Fibroblast of villous mesenchyme (primary cell): ENCODE measurements at regions not wholly inside any gene's neighbourhood (a gene's known extent, or its start where the extent isn't known, plus 50 kb on each side); places are given as distances from the start of the nearest gene placed in this dataset.
"Not testable (repeated sequence)": the region's sequence is repeated elsewhere in the genome, so short reads cannot be mapped to it uniquely, and the experiment has no call there.

Experiments used
- DNase-seq: peaks from one replicate; pipeline ENCODE4 v3.0.0-alpha.2; 2010; ENCODE audit warnings: low read depth
- H3K4me3 ChIP-seq: 2 replicates; pipeline ENCODE4 v1.5.1; 2011; ENCODE audit warnings: low read depth, mild to moderate bottlenecking, low read length
- TF ChIP-seq, protein P1 (sequence below): IDR thresholded peaks from 2 replicates; pipeline ENCODE4 v1.5.1; 2012; ENCODE audit warnings: low read depth, mild to moderate bottlenecking, low read length; ENCODE audit not compliant: insufficient read depth

- DNase-seq, result no peak
- no peak overlapping the region for H3K4me3 ChIP-seq
- TF ChIP-seq, protein P1, sequence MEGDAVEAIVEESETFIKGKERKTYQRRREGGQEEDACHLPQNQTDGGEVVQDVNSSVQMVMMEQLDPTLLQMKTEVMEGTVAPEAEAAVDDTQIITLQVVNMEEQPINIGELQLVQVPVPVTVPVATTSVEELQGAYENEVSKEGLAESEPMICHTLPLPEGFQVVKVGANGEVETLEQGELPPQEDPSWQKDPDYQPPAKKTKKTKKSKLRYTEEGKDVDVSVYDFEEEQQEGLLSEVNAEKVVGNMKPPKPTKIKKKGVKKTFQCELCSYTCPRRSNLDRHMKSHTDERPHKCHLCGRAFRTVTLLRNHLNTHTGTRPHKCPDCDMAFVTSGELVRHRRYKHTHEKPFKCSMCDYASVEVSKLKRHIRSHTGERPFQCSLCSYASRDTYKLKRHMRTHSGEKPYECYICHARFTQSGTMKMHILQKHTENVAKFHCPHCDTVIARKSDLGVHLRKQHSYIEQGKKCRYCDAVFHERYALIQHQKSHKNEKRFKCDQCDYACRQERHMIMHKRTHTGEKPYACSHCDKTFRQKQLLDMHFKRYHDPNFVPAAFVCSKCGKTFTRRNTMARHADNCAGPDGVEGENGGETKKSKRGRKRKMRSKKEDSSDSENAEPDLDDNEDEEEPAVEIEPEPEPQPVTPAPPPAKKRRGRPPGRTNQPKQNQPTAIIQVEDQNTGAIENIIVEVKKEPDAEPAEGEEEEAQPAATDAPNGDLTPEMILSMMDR, result no peak
These were observed 78.7 kb upstream of the AGR3 start for GRCh38 chr7:16960337-16960965.

DNA sequence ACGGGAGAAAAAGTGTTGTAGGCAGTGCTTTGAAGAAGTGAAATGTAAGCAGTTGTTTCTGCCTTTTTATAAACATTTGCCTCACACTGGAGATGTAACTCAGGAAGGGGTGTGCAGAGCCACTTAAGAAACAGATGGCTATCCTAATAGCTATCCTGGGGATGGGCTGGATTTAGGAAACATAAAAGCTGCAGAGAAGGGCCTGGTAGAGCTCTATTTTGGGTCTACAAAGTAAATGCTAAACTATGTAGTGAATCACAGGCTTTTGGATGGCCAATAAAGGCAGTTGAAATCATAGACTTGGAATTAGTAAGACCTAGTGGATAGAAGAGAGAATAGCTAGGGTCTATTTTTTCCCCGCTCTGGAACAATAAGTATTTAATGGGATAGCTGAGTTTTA is 79.9 kb upstream of the AGR3 start:
- no peak overlapping the region for H3K4me3 ChIP-seq
- TF ChIP-seq, protein P1, result no peak
- peak; percentile 81 for DNase-seq

GRCh38 chr7:16963044-16963443 is 81.3 kb upstream of the AGR3 start:
- DNase-seq, result peak; percentile 57
- no peak overlapping the region for H3K4me3 ChIP-seq
- TF ChIP-seq, protein P1, result no peak

GRCh38 chr7:16965697-16966096 is 83.9 kb upstream of the AGR3 start:
- not testable (repeated sequence) for DNase-seq, H3K4me3 ChIP-seq

DNA sequence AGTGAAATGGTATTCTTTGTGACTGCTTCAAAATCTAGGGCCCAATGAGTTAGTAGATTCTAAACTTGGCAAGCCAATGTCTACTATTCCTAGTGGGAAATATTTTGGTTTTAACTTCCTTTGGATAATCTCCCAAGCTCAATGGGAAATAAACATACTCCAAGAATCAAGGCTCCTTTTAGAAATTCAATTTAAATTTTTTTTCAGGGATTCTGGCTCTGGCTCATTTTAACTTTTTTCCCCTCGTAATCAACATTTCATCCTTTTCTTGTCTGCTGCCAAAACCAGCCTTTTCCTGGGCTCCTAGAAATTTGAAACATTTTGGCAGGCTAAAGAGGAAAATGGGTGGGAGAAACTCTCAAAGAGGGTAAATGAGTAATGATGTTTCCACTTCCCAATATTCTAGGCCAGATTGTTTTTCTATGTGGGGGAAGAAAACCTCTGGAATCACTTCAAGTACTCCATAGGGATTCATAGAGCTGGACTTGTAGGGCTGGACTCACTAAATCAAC is 85.6 kb upstream of the AGR3 start:
- DNase-seq, result no peak
- TF ChIP-seq, protein P1, result no peak
- no peak overlapping the region for H3K4me3 ChIP-seq

GRCh38 chr7:16970732-16971482 is 89.1 kb upstream of the AGR3 start:
- DNase-seq, result no peak
- TF ChIP-seq, protein P1, result no peak
- no peak overlapping the region for H3K4me3 ChIP-seq

DNA sequence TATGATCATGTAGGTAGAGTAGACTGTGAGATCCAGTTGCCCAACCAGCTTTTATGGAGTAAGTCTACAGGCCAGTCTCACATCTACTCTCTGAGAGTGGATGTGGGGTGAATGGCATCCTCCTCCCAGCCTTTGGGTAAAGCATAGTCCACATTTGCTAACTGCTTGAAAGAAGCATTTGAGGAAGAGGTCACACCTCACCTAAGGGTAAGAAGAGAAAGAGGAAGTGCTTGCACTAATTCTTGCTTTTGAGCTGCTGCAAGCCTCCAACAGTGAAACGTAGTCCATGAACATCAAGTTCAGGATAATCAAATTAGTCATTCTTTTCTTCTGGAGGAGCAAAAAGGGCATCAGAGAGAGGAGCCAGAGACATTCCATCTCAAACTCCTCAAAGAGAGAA is 93.9 kb upstream of the AGR3 start:
- no peak overlapping the region for H3K4me3 ChIP-seq
- no peak for DNase-seq
- TF ChIP-seq, protein P1, result no peak
